HEK293T (cell line): ENCODE measurements at regions not wholly inside any gene's neighbourhood (a gene's known extent, or its start where the extent isn't known, plus 50 kb on each side); places are given as distances from the start of the nearest gene placed in this dataset.
A peak's percentile ranks its signal among the peaks of the same experiment; 100 is the strongest.

Experiments used
- CTCF ChIA-PET: fragments of 350-600 bp; formaldehyde crosslinking; extraction: SDS; loops from one replicate; lab custom pipeline; 2021; ENCODE audit warnings: antibody characterized with exemption, inconsistent platforms; lab: Yijun Ruan, JAX
- POLR2A ChIA-PET: fragments of 350-600 bp; formaldehyde crosslinking; extraction: SDS; loops from one replicate; lab custom pipeline; 2020; ENCODE audit warnings: antibody characterized with exemption, inconsistent platforms; lab: Yijun Ruan, JAX
- DNase-seq: peaks from one replicate; pipeline ENCODE4 v3.0.0; 2012; ENCODE audit warnings: mixed read lengths; ENCODE audit errors: extremely low spot score
- ARNT ChIP-seq: fragments of 450-650 bp; IDR thresholded peaks from 2 replicates; pipeline ENCODE4 v1.6.1; 2017; ENCODE audit warnings: mild to moderate bottlenecking
- BHLHE40 ChIP-seq: fragments of 450-650 bp; IDR thresholded peaks from 2 replicates; pipeline ENCODE4 v1.6.1; 2016; ENCODE audit warnings: mild to moderate bottlenecking, moderate library complexity, borderline replicate concordance
- CTBP1 ChIP-seq: fragments of 450-650 bp; IDR thresholded peaks from 2 replicates; pipeline ENCODE4 v1.6.1; 2016; ENCODE audit warnings: borderline replicate concordance
- ELF4 ChIP-seq: fragments of 450-650 bp; IDR thresholded peaks from 2 replicates; pipeline ENCODE4 v1.6.1; 2017; ENCODE audit warnings: antibody characterized with exemption
- FOXA1 ChIP-seq: fragments of 450-650 bp; IDR thresholded peaks from 2 replicates; pipeline ENCODE4 v1.6.1; 2016; ENCODE audit warnings: mild to moderate bottlenecking
- FOXK2 ChIP-seq: fragments of 450-650 bp; IDR thresholded peaks from 2 replicates; pipeline ENCODE4 v1.6.1; 2016; ENCODE audit warnings: mild to moderate bottlenecking
- FOXM1 ChIP-seq: fragments of 450-650 bp; IDR thresholded peaks from 2 replicates; pipeline ENCODE4 v1.6.1; 2017; ENCODE audit warnings: mild to moderate bottlenecking, borderline replicate concordance
- HDGF ChIP-seq: fragments of 450-650 bp; IDR thresholded peaks from 2 replicates; pipeline ENCODE4 v1.6.1; 2017; ENCODE audit warnings: antibody characterized with exemption, borderline replicate concordance
- L3MBTL2 ChIP-seq: fragments of 450-650 bp; conservative IDR thresholded peaks from 2 replicates; pipeline ENCODE4 v1.6.1; 2016; ENCODE audit warnings: mild to moderate bottlenecking
- LEF1 ChIP-seq: fragments of 450-650 bp; IDR thresholded peaks from 2 replicates; pipeline ENCODE4 v1.6.1; 2017; ENCODE audit warnings: mild to moderate bottlenecking, borderline replicate concordance
- NFRKB ChIP-seq: fragments of 450-650 bp; IDR thresholded peaks from 2 replicates; pipeline ENCODE4 v1.6.1; 2016; ENCODE audit warnings: mild to moderate bottlenecking, moderate library complexity
- SP1 ChIP-seq: fragments of 450-650 bp; IDR thresholded peaks from 2 replicates; pipeline ENCODE4 v1.6.1; 2017
- SUZ12 ChIP-seq: fragments of 450-650 bp; IDR thresholded peaks from 2 replicates; pipeline ENCODE4 v1.6.1; 2016; ENCODE audit warnings: mild to moderate bottlenecking
- TARDBP ChIP-seq: fragments of 450-650 bp; IDR thresholded peaks from 2 replicates; pipeline ENCODE4 v1.6.1; 2016
- ZNF384 ChIP-seq: fragments of 450-650 bp; IDR thresholded peaks from 2 replicates; pipeline ENCODE4 v1.6.1; 2016
- TF ChIP-seq, protein P1 (sequence below): fragments of 450-650 bp; IDR thresholded peaks from 2 replicates; pipeline ENCODE4 v1.6.1; 2016

DNA sequence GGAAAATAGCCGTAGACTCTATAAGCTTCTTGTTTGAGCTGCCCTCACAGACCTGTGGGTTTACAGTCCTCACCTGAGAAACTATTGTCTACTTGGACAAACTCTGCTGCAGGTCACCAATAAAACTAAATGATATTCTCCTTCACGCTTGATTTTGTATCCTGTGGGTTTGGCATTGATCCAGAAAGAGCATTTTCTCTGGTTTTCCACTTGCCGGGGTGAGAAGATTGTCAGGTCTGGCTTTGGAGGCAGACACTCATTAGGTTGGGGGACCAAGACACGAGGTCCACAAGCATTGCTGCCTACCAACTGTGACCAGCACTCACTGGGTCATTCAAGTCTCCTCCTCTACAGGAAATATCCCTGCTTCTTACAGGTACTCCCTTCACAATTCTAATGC, 68.5 kb downstream of the CDC14C start:
- POLR2A ChIA-PET = no interaction called here
- CTCF ChIA-PET = no interaction called here
- DNase-seq = no peak
- TF ChIP-seq CTBP1 (no peak), LEF1 (no peak), ZNF384 (no peak), L3MBTL2 (no peak), ELF4 (no peak), ARNT (no peak)
- TF ChIP-seq, protein P1, sequence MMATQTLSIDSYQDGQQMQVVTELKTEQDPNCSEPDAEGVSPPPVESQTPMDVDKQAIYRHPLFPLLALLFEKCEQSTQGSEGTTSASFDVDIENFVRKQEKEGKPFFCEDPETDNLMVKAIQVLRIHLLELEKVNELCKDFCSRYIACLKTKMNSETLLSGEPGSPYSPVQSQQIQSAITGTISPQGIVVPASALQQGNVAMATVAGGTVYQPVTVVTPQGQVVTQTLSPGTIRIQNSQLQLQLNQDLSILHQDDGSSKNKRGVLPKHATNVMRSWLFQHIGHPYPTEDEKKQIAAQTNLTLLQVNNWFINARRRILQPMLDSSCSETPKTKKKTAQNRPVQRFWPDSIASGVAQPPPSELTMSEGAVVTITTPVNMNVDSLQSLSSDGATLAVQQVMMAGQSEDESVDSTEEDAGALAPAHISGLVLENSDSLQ = no peak

DNA sequence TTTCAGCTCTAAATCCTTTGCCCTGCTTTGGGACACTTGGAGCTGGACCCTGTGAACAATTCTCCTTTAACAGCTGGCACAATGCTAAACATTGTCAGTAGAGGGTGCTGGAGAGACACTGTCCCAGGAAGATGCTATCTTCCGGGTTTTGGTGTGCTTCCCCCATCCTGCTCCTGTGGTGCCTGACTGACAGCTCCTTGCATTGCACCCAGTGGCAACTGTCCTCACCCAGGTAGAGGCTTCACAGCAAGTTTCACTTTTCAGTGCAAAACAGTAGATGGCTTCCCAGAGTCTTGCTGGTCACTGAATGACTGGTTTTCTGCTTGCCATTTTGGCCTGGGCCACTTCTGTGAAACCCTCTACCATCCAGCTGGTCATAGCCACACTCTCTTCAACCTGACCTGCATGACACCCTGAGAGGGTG, 77.3 kb downstream of the CDC14C start:
- DNase-seq = peak; percentile 13
- ChIA-PET POLR2A (no interaction called here), CTCF (no interaction called here)
- TF ChIP-seq FOXK2 (no peak), SP1 (no peak), CTBP1 (no peak), SUZ12 (no peak), HDGF (no peak), ARNT (no peak), FOXA1 (no peak), LEF1 (no peak), BHLHE40 (no peak), ELF4 (no peak), ZNF384 (no peak), TARDBP (no peak), FOXM1 (no peak), NFRKB (no peak), L3MBTL2 (no peak)
- TF ChIP-seq, protein P1 = no peak

DNA sequence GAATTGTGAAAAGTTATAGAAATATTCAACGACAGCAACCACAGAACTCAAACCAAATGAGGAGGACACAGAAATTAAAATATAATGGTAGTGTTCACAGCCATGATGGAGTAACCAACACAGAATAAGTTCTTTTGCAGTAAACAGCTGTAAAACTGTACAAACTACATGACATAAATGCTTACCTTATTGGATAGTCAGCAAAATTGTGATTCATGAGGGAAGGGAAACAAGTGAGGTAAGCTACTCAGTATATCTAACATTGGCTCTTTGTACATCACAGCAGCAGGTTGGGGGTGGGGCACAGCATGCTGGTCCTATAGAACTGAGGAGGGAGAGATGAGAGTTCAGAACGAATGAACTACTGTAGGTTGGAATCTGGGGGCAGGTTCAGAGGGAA, 86.4 kb downstream of the CDC14C start:
- TF ChIP-seq SP1 = no peak
- no peak for TF ChIP-seq FOXK2
- TF ChIP-seq ELF4 = no peak
- no peak for TF ChIP-seq FOXA1
- TF ChIP-seq SUZ12 = no peak
- TF ChIP-seq, protein P1 = no peak
- no peak for TF ChIP-seq CTBP1
- TF ChIP-seq L3MBTL2 = no peak
- TF ChIP-seq FOXM1 = no peak
- TF ChIP-seq NFRKB = no peak
- TF ChIP-seq LEF1 = no peak
- no peak for TF ChIP-seq HDGF
- TF ChIP-seq TARDBP = no peak
- DNase-seq = no peak
- ChIA-PET CTCF (no interaction called here), POLR2A (no interaction called here)

DNA sequence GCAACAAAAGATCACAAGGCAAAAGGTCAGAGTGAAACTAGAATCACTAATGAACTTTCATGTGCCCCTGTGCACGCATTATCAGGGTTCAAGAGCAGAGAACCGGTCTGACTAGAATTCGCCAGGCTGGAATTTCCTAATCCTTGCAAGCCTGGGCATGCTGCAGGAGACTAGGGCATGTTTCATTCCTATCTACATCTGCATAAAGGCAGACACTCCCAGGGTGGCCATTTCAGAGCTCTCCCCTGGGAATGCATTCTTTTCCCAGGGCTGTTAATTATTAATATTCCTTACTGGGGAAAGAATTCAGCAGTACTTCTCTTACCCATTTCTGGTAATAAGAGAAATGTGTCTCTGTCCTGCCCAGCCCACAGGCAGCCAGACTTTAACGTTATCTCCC, 90.5 kb downstream of the CDC14C start:
- no peak for DNase-seq
- ChIA-PET POLR2A (no interaction called here), CTCF (no interaction called here)
- no peak for TF ChIP-seq SUZ12
- TF ChIP-seq BHLHE40 = no peak
- TF ChIP-seq HDGF = no peak
- TF ChIP-seq FOXK2 = no peak
- no peak for TF ChIP-seq FOXM1
- TF ChIP-seq ELF4 = no peak
- TF ChIP-seq L3MBTL2 = no peak
- TF ChIP-seq CTBP1 = no peak
- no peak for TF ChIP-seq ZNF384

DNA sequence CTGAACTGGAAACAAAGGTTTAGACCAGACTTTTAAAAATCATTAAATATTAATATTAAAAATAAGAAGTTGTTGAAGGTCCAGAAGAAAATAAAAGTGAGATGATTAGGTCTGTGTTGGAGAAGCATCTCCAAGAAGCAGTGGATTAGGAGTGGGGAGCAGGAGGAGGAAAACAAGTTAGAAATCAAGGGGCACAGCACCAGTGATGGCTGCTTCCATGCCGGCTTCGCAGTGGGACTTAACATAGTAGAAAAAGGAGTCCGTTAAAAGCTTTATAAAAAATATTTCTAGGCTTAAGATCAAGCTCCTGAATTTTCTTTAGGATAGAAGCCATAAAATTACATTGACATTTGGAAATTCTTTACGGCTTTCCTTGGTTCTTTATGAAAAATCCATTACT, 95.8 kb downstream of the CDC14C start:
- no peak for DNase-seq
- ChIA-PET CTCF (no interaction called here), POLR2A (no interaction called here)
- TF ChIP-seq SUZ12 (no peak), FOXM1 (no peak), ARNT (no peak), HDGF (no peak), ZNF384 (no peak), ELF4 (no peak), BHLHE40 (no peak), CTBP1 (no peak), L3MBTL2 (no peak), TARDBP (no peak), LEF1 (no peak), FOXK2 (no peak), NFRKB (no peak), FOXA1 (no peak)
- TF ChIP-seq, protein P1 = no peak

DNA sequence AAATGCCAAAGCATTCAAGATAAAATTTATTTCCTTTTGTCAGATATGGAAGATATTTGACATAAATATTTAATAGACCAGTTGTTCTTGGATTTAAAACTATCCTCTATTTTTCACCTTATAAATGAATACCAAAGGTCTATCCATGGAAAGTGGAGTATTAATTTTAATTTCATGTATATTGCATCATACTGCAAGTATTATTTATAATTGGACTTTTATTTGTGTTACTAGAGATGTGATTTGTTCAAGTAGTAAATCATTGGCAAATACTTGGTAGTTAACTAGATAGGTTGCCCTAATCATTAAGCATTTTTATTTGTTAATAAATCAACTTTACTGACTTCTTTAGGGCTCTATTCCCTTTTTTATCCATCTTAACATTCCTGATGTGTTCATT, 98.1 kb downstream of the CDC14C start:
- TF ChIP-seq ZNF384 (no peak), SUZ12 (no peak), ELF4 (no peak)
- DNase-seq = no peak
- ChIA-PET CTCF (no interaction called here), POLR2A (no interaction called here)
